ENCODE measurements at regions not wholly inside any gene's neighbourhood (a gene's known extent, or its start where the extent isn't known, plus 50 kb on each side); places are given as distances from the start of the nearest gene placed in this dataset.
"Not testable (repeated sequence)": the region's sequence is repeated elsewhere in the genome, so short reads cannot be mapped to it uniquely, and the experiment has no call there.

- WGBS, 3 donors = 59 to 78% (median 76%) methylated on average over 1 of the region's 1 CpG
- no peak overlapping the region for H3K27ac ChIP-seq (ENCODE audit: low read depth, low read length)
These were observed 1277.1 kb downstream of the REEP3 start for GRCh38 chr10:64798297-64798696.

GRCh38 chr10:64808233-64808632 is 1287.0 kb downstream of the REEP3 start:
- not testable (repeated sequence) for H3K27ac ChIP-seq (ENCODE audit: low read depth, low read length)

- WGBS, 3 donors = 58 to 60% (median 60%) methylated on average over 4 of the region's 4 CpGs
These were observed 1288.8 kb downstream of the REEP3 start for GRCh38 chr10:64810046-64810445.

GRCh38 chr10:64813391-64813790 is 1292.2 kb downstream of the REEP3 start:
- 60 to 68% (median 64%) methylated on average over 2 of the region's 2 CpGs for WGBS, 3 donors
- no peak overlapping the region for H3K27ac ChIP-seq (ENCODE audit: low read depth, low read length)

More at GRCh38 chr10:64810046-64810445, 1288.8 kb downstream of the REEP3 start:
- H3K27ac ChIP-seq (ENCODE audit: low read depth, low read length) = not testable (repeated sequence)

GRCh38 chr10:64814201-64814600 is 1293.0 kb downstream of the REEP3 start:
- H3K27ac ChIP-seq (ENCODE audit: low read depth, low read length) = no peak overlapping the region
- 67 to 75% (median 67%) methylated on average over 2 of the region's 2 CpGs for WGBS, 3 donors

GRCh38 chr10:64829888-64830412 is 1308.7 kb downstream of the REEP3 start:
- no peak overlapping the region for H3K27ac ChIP-seq (ENCODE audit: low read depth, low read length)
- WGBS, 3 donors = 85 to 89% (median 86%) methylated on average over 3 of the region's 3 CpGs

GRCh38 chr10:64830869-64831268 is 1309.7 kb downstream of the REEP3 start:
- 15 to 48% (median 47%) methylated on average over 2 of the region's 2 CpGs for WGBS, 3 donors
- H3K27ac ChIP-seq (ENCODE audit: low read depth, low read length) = no peak overlapping the region

GRCh38 chr10:64840341-64840740 is 1319.1 kb downstream of the REEP3 start:
- H3K27ac ChIP-seq (ENCODE audit: low read depth, low read length) = no peak overlapping the region
- 85 to 90% (median 87%) methylated on average over 12 of the region's 12 CpGs for WGBS, 3 donors

GRCh38 chr10:64846700-64847099 is 1325.5 kb downstream of the REEP3 start:
- WGBS, 3 donors = 76 to 81% (median 77%) methylated on average over 2 of the region's 2 CpGs
- no peak overlapping the region for H3K27ac ChIP-seq (ENCODE audit: low read depth, low read length)

- 52 to 55% (median 54%) methylated on average over 2 of the region's 2 CpGs for WGBS, 3 donors
These were observed 1334.7 kb downstream of the REEP3 start for GRCh38 chr10:64855941-64856340.

GRCh38 chr10:64859911-64860310 is 1338.7 kb downstream of the REEP3 start:
- 50 to 55% (median 52%) methylated on average over 2 of the region's 2 CpGs for WGBS, 3 donors
- no peak overlapping the region for H3K27ac ChIP-seq (ENCODE audit: low read depth, low read length)

More at GRCh38 chr10:64855941-64856340, 1334.7 kb downstream of the REEP3 start:
- H3K27ac ChIP-seq (ENCODE audit: low read depth, low read length) = no peak overlapping the region

GRCh38 chr10:64863836-64864235 is 1342.6 kb downstream of the REEP3 start:
- H3K27ac ChIP-seq (ENCODE audit: low read depth, low read length) = no peak overlapping the region
- 85 to 96% (median 95%) methylated on average over 1 of the region's 1 CpG for WGBS, 3 donors

GRCh38 chr10:64867501-64867962 is 1346.3 kb downstream of the REEP3 start:
- 23 to 32% (median 28%) methylated on average over 4 of the region's 4 CpGs for WGBS, 3 donors
- no peak overlapping the region for H3K27ac ChIP-seq (ENCODE audit: low read depth, low read length)

- WGBS, 3 donors = 41 to 58% (median 53%) methylated on average over 3 of the region's 3 CpGs
- H3K27ac ChIP-seq (ENCODE audit: low read depth, low read length) = no peak overlapping the region
These were observed 1351.9 kb downstream of the REEP3 start for GRCh38 chr10:64873088-64873487.

- 70 to 89% (median 82%) methylated on average over 2 of the region's 2 CpGs for WGBS, 3 donors
These were observed 1352.8 kb downstream of the REEP3 start for GRCh38 chr10:64873959-64874358.

GRCh38 chr10:64880546-64880945 is 1359.3 kb downstream of the REEP3 start:
- 73 to 82% (median 76%) methylated on average over 3 of the region's 3 CpGs for WGBS, 3 donors
- H3K27ac ChIP-seq (ENCODE audit: low read depth, low read length) = no peak overlapping the region

More at GRCh38 chr10:64873959-64874358, 1352.8 kb downstream of the REEP3 start:
- no peak overlapping the region for H3K27ac ChIP-seq (ENCODE audit: low read depth, low read length)

- H3K27ac ChIP-seq (ENCODE audit: low read depth, low read length) = no peak overlapping the region
These were observed 1360.1 kb downstream of the REEP3 start for GRCh38 chr10:64881257-64881656.

- H3K27ac ChIP-seq (ENCODE audit: low read depth, low read length) = no peak overlapping the region
- 93 to 100% (median 100%) methylated on average over 1 of the region's 1 CpG for WGBS, 3 donors
These were observed 1375.4 kb downstream of the REEP3 start for GRCh38 chr10:64896582-64896981.

GRCh38 chr10:64906311-64906710 is 1385.1 kb downstream of the REEP3 start:
- WGBS, 3 donors = 7 to 27% (median 22%) methylated on average over 2 of the region's 2 CpGs
- not testable (repeated sequence) for H3K27ac ChIP-seq (ENCODE audit: low read depth, low read length)

- H3K27ac ChIP-seq (ENCODE audit: low read depth, low read length) = not testable (repeated sequence)
- 39 to 53% (median 39%) methylated on average over 19 to 21 of the region's 21 CpGs for WGBS, 3 donors
These were observed 1403.1 kb downstream of the REEP3 start for GRCh38 chr10:64924306-64924705.

GRCh38 chr10:64952042-64952441 is 1430.8 kb downstream of the REEP3 start:
- 78 to 88% (median 83%) methylated on average over 2 of the region's 2 CpGs for WGBS, 3 donors
- no peak overlapping the region for H3K27ac ChIP-seq (ENCODE audit: low read depth, low read length)
